ENCODE measurements at regions not wholly inside any gene's neighbourhood (a gene's known extent, or its start where the extent isn't known, plus 50 kb on each side); places are given as distances from the start of the nearest gene placed in this dataset.

- DNase-seq = peak; percentile 34
These were observed 103.3 kb upstream of the ID2 start for GRCh38 chr2:8578335-8579244.

- no peak for DNase-seq
These were observed 102.3 kb upstream of the ID2 start for GRCh38 chr2:8579485-8580085.

GRCh38 chr2:8580316-8581233 lies 101.3 kb upstream of the ID2 start:
- DNase-seq = no peak

GRCh38 chr2:8581234-8581561 lies 100.7 kb upstream of the ID2 start:
- peak; percentile 89 for DNase-seq

GRCh38 chr2:8581601-8582041 lies 100.2 kb upstream of the ID2 start:
- peak; percentile 52 for DNase-seq

GRCh38 chr2:8582191-8582590 lies 99.7 kb upstream of the ID2 start:
- peak; percentile 26 for DNase-seq

- DNase-seq = peak; percentile 51
These were observed 99.0 kb upstream of the ID2 start for GRCh38 chr2:8582651-8583399.

- peak; percentile 97 for DNase-seq
These were observed 98.3 kb upstream of the ID2 start for GRCh38 chr2:8583400-8584173.

GRCh38 chr2:8584174-8585066 lies 97.4 kb upstream of the ID2 start:
- peak; percentile 38 for DNase-seq

GRCh38 chr2:8586457-8587051 lies 95.3 kb upstream of the ID2 start:
- DNase-seq = no peak

- DNase-seq = no peak
These were observed 94.5 kb upstream of the ID2 start for GRCh38 chr2:8587251-8587791.

GRCh38 chr2:8587920-8588830 lies 93.7 kb upstream of the ID2 start:
- no peak for DNase-seq

- no peak for DNase-seq
These were observed 93.0 kb upstream of the ID2 start for GRCh38 chr2:8588831-8589191.

GRCh38 chr2:8589721-8590120 lies 92.1 kb upstream of the ID2 start:
- no peak for DNase-seq

- peak; percentile 92 for DNase-seq
These were observed 90.9 kb upstream of the ID2 start for GRCh38 chr2:8590938-8591337.

- DNase-seq = no peak
These were observed 89.1 kb upstream of the ID2 start for GRCh38 chr2:8592736-8593135.

- DNase-seq = no peak
These were observed 88.6 kb upstream of the ID2 start for GRCh38 chr2:8593243-8593642.

- DNase-seq = no peak
These were observed 87.0 kb upstream of the ID2 start for GRCh38 chr2:8594731-8595427.

All from DMS53 (cell line).